Suprapubic skin (tissue), 3 donors: ENCODE measurements at regions not wholly inside any gene's neighbourhood (a gene's known extent, or its start where the extent isn't known, plus 50 kb on each side); places are given as distances from the start of the nearest gene placed in this dataset.

Experiments
- EP300 ChIP-seq: sonication (generic); formaldehyde crosslinking; IDR thresholded peaks from one replicate; pipeline ENCODE4 v1.6.1; 2017; ENCODE audit warnings: antibody characterized with exemption
- POLR2A ChIP-seq, 2 donors: fragments of 450-650 bp; IDR thresholded peaks; one replicate each; pipeline ENCODE4 v1.6.1; 2017; ENCODE audit warnings: antibody characterized with exemption in 2 of 2, mild to moderate bottlenecking in 2 of 2, moderate library complexity in 2 of 2
- TF ChIP-seq, protein P1 (sequence below), 2 donors: fragments of 200-600 bp in 1 of 2; fragments of 450-650 bp in 1 of 2; sonication (generic) in 1 of 2; IDR thresholded peaks; one replicate each; pipeline ENCODE4 v1.5.1; 2016 to 2019; ENCODE audit warnings: antibody characterized with exemption in 2 of 2, mild to moderate bottlenecking in 1 of 2, moderate library complexity in 1 of 2

- TF ChIP-seq, protein P1, sequence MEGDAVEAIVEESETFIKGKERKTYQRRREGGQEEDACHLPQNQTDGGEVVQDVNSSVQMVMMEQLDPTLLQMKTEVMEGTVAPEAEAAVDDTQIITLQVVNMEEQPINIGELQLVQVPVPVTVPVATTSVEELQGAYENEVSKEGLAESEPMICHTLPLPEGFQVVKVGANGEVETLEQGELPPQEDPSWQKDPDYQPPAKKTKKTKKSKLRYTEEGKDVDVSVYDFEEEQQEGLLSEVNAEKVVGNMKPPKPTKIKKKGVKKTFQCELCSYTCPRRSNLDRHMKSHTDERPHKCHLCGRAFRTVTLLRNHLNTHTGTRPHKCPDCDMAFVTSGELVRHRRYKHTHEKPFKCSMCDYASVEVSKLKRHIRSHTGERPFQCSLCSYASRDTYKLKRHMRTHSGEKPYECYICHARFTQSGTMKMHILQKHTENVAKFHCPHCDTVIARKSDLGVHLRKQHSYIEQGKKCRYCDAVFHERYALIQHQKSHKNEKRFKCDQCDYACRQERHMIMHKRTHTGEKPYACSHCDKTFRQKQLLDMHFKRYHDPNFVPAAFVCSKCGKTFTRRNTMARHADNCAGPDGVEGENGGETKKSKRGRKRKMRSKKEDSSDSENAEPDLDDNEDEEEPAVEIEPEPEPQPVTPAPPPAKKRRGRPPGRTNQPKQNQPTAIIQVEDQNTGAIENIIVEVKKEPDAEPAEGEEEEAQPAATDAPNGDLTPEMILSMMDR (IDR thresholded peaks at IDR 0.05): no peak
- TF ChIP-seq POLR2A (IDR thresholded peaks at IDR 0.05) (no peak), EP300 (no peak)
Observed at GRCh38 chr6:40695114-40695513, 108.0 kb upstream of the LRFN2 start.
